Left cardiac atrium (tissue), 4 donors: ENCODE measurements at regions not wholly inside any gene's neighbourhood (a gene's known extent, or its start where the extent isn't known, plus 50 kb on each side); places are given as distances from the start of the nearest gene placed in this dataset.

Source experiments
- ATAC-seq, 2 donors: fragments of 200-7000 bp; cut with Tn5 transposase; one replicate each; pipeline ENCODE4 v1.9.1; 2020; ENCODE audit warnings: mild to moderate bottlenecking in 2 of 2, moderate library complexity in 2 of 2
- DNase-seq: peaks from one replicate; pipeline ENCODE4 v3.0.0-alpha.2; 2020
- intact Hi-C, 2 donors: fragments of 100-400 bp; cut with DNase I; formaldehyde crosslinking; loops; one replicate each; pipeline versions ENCODE4 v1.14.1 to v1.15.1; 2022 to 2023
- donor health status: DM: no; HTN: yes; CAD: no.
- donor health status: DM: no; HTN: yes; CAD: no; lungs with severe emphysema.
- donor health status: DM: yes; HTN: yes; CAD: no.
- donor health status: Dilated cardiomyopathy.

- intact Hi-C loops: no loop called here
- no peak for ATAC-seq
- no peak for DNase-seq
Observed at GRCh38 chr20:53699085-53699674, 105.5 kb upstream of the ZNF217 start.

GRCh38 chr20:53698371-53698978 lies 104.8 kb upstream of the ZNF217 start:
- ATAC-seq (no peak), DNase-seq (no peak)
- intact Hi-C loops: no loop called here

GRCh38 chr20:53695797-53696527 lies 102.3 kb upstream of the ZNF217 start:
- no peak for ATAC-seq
- intact Hi-C loops: no loop called here
- no peak for DNase-seq

- ATAC-seq (no peak), DNase-seq (no peak)
- intact Hi-C loops: no loop called here
Observed at GRCh38 chr20:53693262-53693871, 99.7 kb upstream of the ZNF217 start.

GRCh38 chr20:53692465-53693067 lies 98.9 kb upstream of the ZNF217 start:
- intact Hi-C loops: no loop called here
- DNase-seq: peak; percentile 67
- ATAC-seq: peak; percentile 80 to 88

- no peak for DNase-seq
- intact Hi-C loops: no loop called here
- no peak for ATAC-seq
Observed at GRCh38 chr20:53691811-53692192, 98.2 kb upstream of the ZNF217 start.

- intact Hi-C loops: no loop called here
- ATAC-seq (no peak), DNase-seq (no peak)
Observed at GRCh38 chr20:53691060-53691810, 97.6 kb upstream of the ZNF217 start.

- no peak for DNase-seq
- no peak for ATAC-seq
- intact Hi-C loops: no loop called here
Observed at GRCh38 chr20:53688085-53688484, 94.4 kb upstream of the ZNF217 start.

- ATAC-seq (no peak), DNase-seq (no peak)
- intact Hi-C loops: no loop called here
Observed at GRCh38 chr20:53685070-53685595, 91.5 kb upstream of the ZNF217 start.

GRCh38 chr20:53683506-53683905 lies 89.9 kb upstream of the ZNF217 start:
- ATAC-seq: no peak
- intact Hi-C loops: no loop called here

GRCh38 chr20:53681352-53682212 lies 87.9 kb upstream of the ZNF217 start:
- DNase-seq (no peak), ATAC-seq (no peak)
- intact Hi-C loops: no loop called here

More at GRCh38 chr20:53683506-53683905, 89.9 kb upstream of the ZNF217 start:
- DNase-seq: no peak

GRCh38 chr20:53679597-53680309 lies 86.1 kb upstream of the ZNF217 start:
- intact Hi-C loops: no loop called here
- ATAC-seq (no peak), DNase-seq (no peak)

GRCh38 chr20:53678990-53679596 lies 85.5 kb upstream of the ZNF217 start:
- ATAC-seq (no peak), DNase-seq (no peak)
- intact Hi-C loops: no loop called here

GRCh38 chr20:53678315-53678989 lies 84.8 kb upstream of the ZNF217 start:
- ATAC-seq (no peak), DNase-seq (no peak)
- intact Hi-C loops: no loop called here

- intact Hi-C loops: no loop called here
- DNase-seq (peak; percentile 61), ATAC-seq (peak; percentile 69 to 83)
Observed at GRCh38 chr20:53677447-53678314, 84.0 kb upstream of the ZNF217 start.

GRCh38 chr20:53676987-53677386 lies 83.3 kb upstream of the ZNF217 start:
- DNase-seq (no peak), ATAC-seq (peak in 1 of 2 donors; percentile 35)
- intact Hi-C loops: no loop called here
